Activated T-cell treated with anti-CD3 and anti-CD28 coated beads, Interleukin-2, amount 50 U/mL, for 72 hours (primary cell): ENCODE measurements at regions not wholly inside any gene's neighbourhood (a gene's known extent, or its start where the extent isn't known, plus 50 kb on each side); places are given as distances from the start of the nearest gene placed in this dataset.

Experiments
- ATAC-seq, 2 donors: fragments of 150-1000 bp; cut with Tn5 transposase; replicated peaks in 1 of 2; 2 replicates each; pipeline ENCODE4 v1.10.0; 2021; ENCODE audit warnings: moderate library complexity in 2 of 2, mild to moderate bottlenecking in 1 of 2
- DNase-seq, 2 donors: peaks; one replicate each; pipeline ENCODE4 v3.0.0; 2021 to 2022; ENCODE audit warnings: mixed read lengths in 1 of 2
- H3K27ac Mint-ChIP-seq: one replicate; pipeline ENCODE4 v1.8.0; 2022; ENCODE audit warnings: mild to moderate bottlenecking, moderate library complexity, mixed read lengths
- H3K27me3 Mint-ChIP-seq: one replicate; pipeline ENCODE4 v1.8.0; 2022; ENCODE audit warnings: low read depth, mixed read lengths
- H3K36me3 Mint-ChIP-seq, 2 donors: one replicate each; pipeline ENCODE4 v1.8.0; 2022; ENCODE audit warnings: mixed read lengths in 2 of 2, mild to moderate bottlenecking in 1 of 2; ENCODE audit not compliant: insufficient read depth in 2 of 2
- H3K4me1 Mint-ChIP-seq: one replicate; pipeline ENCODE4 v1.8.0; 2022; ENCODE audit warnings: low read depth, mixed read lengths
- H3K4me3 Mint-ChIP-seq, 2 donors: one replicate each; pipeline ENCODE4 v1.8.0; 2022; ENCODE audit warnings: mild to moderate bottlenecking in 2 of 2, mixed read lengths in 2 of 2, moderate library complexity in 2 of 2
- H3K9me3 Mint-ChIP-seq, 2 donors: one replicate each; pipeline ENCODE4 v1.8.0; 2022; ENCODE audit warnings: mixed read lengths in 2 of 2

- Mint-ChIP-seq H3K27me3 (no peaks in the 10 kb centered on the region), H3K9me3 (peaks cover 0 to 2% of the 10 kb centered on the region in 2 donors), H3K4me3 (no peak overlapping the region), H3K36me3 (no peaks in the 10 kb centered on the region), H3K4me1 (no peaks in the 10 kb centered on the region), H3K27ac (no peak overlapping the region)
- DNase-seq (no peak), ATAC-seq (no peak)
These were observed 406.8 kb downstream of the STIM2 start for GRCh38 chr4:27267339-27267969.

GRCh38 chr4:27267970-27268355, 407.3 kb downstream of the STIM2 start:
- DNase-seq (no peak), ATAC-seq (no peak)
- peaks cover 0 to 2% of the 10 kb centered on the region in 2 donors for H3K9me3 Mint-ChIP-seq
- H3K36me3 Mint-ChIP-seq: no peaks in the 10 kb centered on the region
- H3K27me3 Mint-ChIP-seq: no peaks in the 10 kb centered on the region
- H3K27ac Mint-ChIP-seq: no peak overlapping the region
- H3K4me1 Mint-ChIP-seq: no peaks in the 10 kb centered on the region
- H3K4me3 Mint-ChIP-seq: no peak overlapping the region

- H3K27me3 Mint-ChIP-seq: no peaks in the 10 kb centered on the region
- H3K4me3 Mint-ChIP-seq: no peak overlapping the region
- H3K27ac Mint-ChIP-seq: no peak overlapping the region
- no peaks in the 10 kb centered on the region for H3K36me3 Mint-ChIP-seq
- no peaks in the 10 kb centered on the region for H3K4me1 Mint-ChIP-seq
- no peak for DNase-seq
- no peak for ATAC-seq
- no peaks in the 10 kb centered on the region for H3K9me3 Mint-ChIP-seq
These were observed 409.8 kb downstream of the STIM2 start for GRCh38 chr4:27270435-27270834.

- Mint-ChIP-seq H3K36me3 (no peaks in the 10 kb centered on the region), H3K9me3 (no peaks in the 10 kb centered on the region), H3K27ac (no peak overlapping the region), H3K4me3 (no peak overlapping the region), H3K27me3 (no peaks in the 10 kb centered on the region), H3K4me1 (no peaks in the 10 kb centered on the region)
- no peak for ATAC-seq
- DNase-seq: no peak
These were observed 410.9 kb downstream of the STIM2 start for GRCh38 chr4:27271555-27271954.

GRCh38 chr4:27272217-27272616, 411.6 kb downstream of the STIM2 start:
- H3K4me3 Mint-ChIP-seq: no peak overlapping the region
- no peaks in the 10 kb centered on the region for H3K27me3 Mint-ChIP-seq
- no peaks in the 10 kb centered on the region for H3K36me3 Mint-ChIP-seq
- H3K4me1 Mint-ChIP-seq: no peaks in the 10 kb centered on the region
- no peaks in the 10 kb centered on the region for H3K9me3 Mint-ChIP-seq
- H3K27ac Mint-ChIP-seq: no peak overlapping the region
- ATAC-seq: no peak
- DNase-seq: no peak

- H3K27ac Mint-ChIP-seq: no peak overlapping the region
- H3K9me3 Mint-ChIP-seq: peaks cover 3 to 4% of the 10 kb centered on the region in 2 donors
- no peak overlapping the region for H3K4me3 Mint-ChIP-seq
- no peaks in the 10 kb centered on the region for H3K27me3 Mint-ChIP-seq
- no peak for DNase-seq
- no peak for ATAC-seq
- H3K36me3 Mint-ChIP-seq: no peaks in the 10 kb centered on the region
- no peaks in the 10 kb centered on the region for H3K4me1 Mint-ChIP-seq
These were observed 415.8 kb downstream of the STIM2 start for GRCh38 chr4:27276307-27277073.

- Mint-ChIP-seq H3K27me3 (no peaks in the 10 kb centered on the region), H3K9me3 (peaks cover 4 to 7% of the 10 kb centered on the region in 2 donors), H3K27ac (no peak overlapping the region), H3K4me3 (no peak overlapping the region), H3K4me1 (no peaks in the 10 kb centered on the region), H3K36me3 (peaks cover 0 to 1% of the 10 kb centered on the region in 2 donors)
- ATAC-seq: no peak
- DNase-seq: peak in 1 of 2 donors; percentile 3
These were observed 418.2 kb downstream of the STIM2 start for GRCh38 chr4:27278615-27279375.

GRCh38 chr4:27288496-27288895, 427.9 kb downstream of the STIM2 start:
- ATAC-seq: no peak
- Mint-ChIP-seq H3K4me1 (no peaks in the 10 kb centered on the region), H3K9me3 (peaks cover 0 to 5% of the 10 kb centered on the region in 2 donors), H3K36me3 (no peaks in the 10 kb centered on the region), H3K27me3 (no peaks in the 10 kb centered on the region), H3K4me3 (no peak overlapping the region), H3K27ac (no peak overlapping the region)
- DNase-seq: no peak

- no peaks in the 10 kb centered on the region for H3K27me3 Mint-ChIP-seq
- no peak for ATAC-seq
- H3K4me3 Mint-ChIP-seq: no peak overlapping the region
- peaks cover 0 to 5% of the 10 kb centered on the region in 2 donors for H3K9me3 Mint-ChIP-seq
- no peak for DNase-seq
- H3K4me1 Mint-ChIP-seq: no peaks in the 10 kb centered on the region
- no peaks in the 10 kb centered on the region for H3K36me3 Mint-ChIP-seq
- no peak overlapping the region for H3K27ac Mint-ChIP-seq
These were observed 429.1 kb downstream of the STIM2 start for GRCh38 chr4:27289704-27290103.

GRCh38 chr4:27293831-27294230, 433.2 kb downstream of the STIM2 start:
- H3K27ac Mint-ChIP-seq: no peak overlapping the region
- no peaks in the 10 kb centered on the region for H3K36me3 Mint-ChIP-seq
- H3K4me3 Mint-ChIP-seq: no peak overlapping the region
- DNase-seq (no peak), ATAC-seq (no peak)
- H3K4me1 Mint-ChIP-seq: no peaks in the 10 kb centered on the region
- H3K9me3 Mint-ChIP-seq: peaks cover under 1 to 4% of the 10 kb centered on the region in 2 donors
- H3K27me3 Mint-ChIP-seq: no peaks in the 10 kb centered on the region

- peaks cover 4 to 9% of the 10 kb centered on the region in 2 donors for H3K9me3 Mint-ChIP-seq
- no peaks in the 10 kb centered on the region for H3K27me3 Mint-ChIP-seq
- ATAC-seq (no peak), DNase-seq (no peak)
- H3K36me3 Mint-ChIP-seq: peaks cover 0 to 3% of the 10 kb centered on the region in 2 donors
- no peak overlapping the region for H3K27ac Mint-ChIP-seq
- no peak overlapping the region for H3K4me3 Mint-ChIP-seq
- H3K4me1 Mint-ChIP-seq: no peaks in the 10 kb centered on the region
These were observed 444.1 kb downstream of the STIM2 start for GRCh38 chr4:27304751-27305150.

- Mint-ChIP-seq H3K9me3 (peaks cover 4 to 9% of the 10 kb centered on the region in 2 donors), H3K36me3 (peaks cover 0 to 3% of the 10 kb centered on the region in 2 donors), H3K4me1 (no peaks in the 10 kb centered on the region), H3K27me3 (no peaks in the 10 kb centered on the region), H3K4me3 (no peak overlapping the region), H3K27ac (no peak overlapping the region)
- DNase-seq (no peak), ATAC-seq (no peak)
These were observed 444.6 kb downstream of the STIM2 start for GRCh38 chr4:27305246-27305645.

GRCh38 chr4:27308379-27308778, 447.7 kb downstream of the STIM2 start:
- Mint-ChIP-seq H3K36me3 (no peaks in the 10 kb centered on the region), H3K9me3 (peaks cover 0 to under 1% of the 10 kb centered on the region in 2 donors), H3K4me1 (no peaks in the 10 kb centered on the region), H3K4me3 (no peak overlapping the region), H3K27me3 (no peaks in the 10 kb centered on the region), H3K27ac (no peak overlapping the region)
- ATAC-seq: no peak
- no peak for DNase-seq
